H9 (cell line): ENCODE measurements at regions not wholly inside any gene's neighbourhood (a gene's known extent, or its start where the extent isn't known, plus 50 kb on each side); places are given as distances from the start of the nearest gene placed in this dataset.
A peak's percentile ranks its signal among the peaks of the same experiment; 100 is the strongest.

Experiments used
- DNase-seq: peaks from one replicate; pipeline ENCODE4 v3.0.0-alpha.2; 2017
- H2AFZ ChIP-seq: one replicate; pipeline ENCODE4 v1.6.1; 2013; ENCODE audit warnings: mild to moderate bottlenecking, low read length, control low read depth, moderate library complexity
- H2AK5ac ChIP-seq: 2 replicates; pipeline ENCODE4 v1.6.1; 2013; ENCODE audit warnings: low read length, control low read depth, mixed read lengths; ENCODE audit not compliant: insufficient read length
- H2BK120ac ChIP-seq: one replicate; pipeline ENCODE4 v1.6.1; 2013; ENCODE audit warnings: low read depth, mild to moderate bottlenecking, low read length, control low read depth, inconsistent platforms; ENCODE audit not compliant: poor library complexity, severe bottlenecking
- H2BK12ac ChIP-seq: 2 replicates; pipeline ENCODE4 v1.6.1; 2013; ENCODE audit warnings: low read length, control low read depth, mixed read lengths, low read depth; ENCODE audit not compliant: insufficient read length
- H2BK15ac ChIP-seq: 2 replicates; pipeline ENCODE4 v1.6.1; 2013; ENCODE audit warnings: low read depth, low read length, control low read depth
- H2BK20ac ChIP-seq: one replicate; pipeline ENCODE4 v1.6.1; 2013; ENCODE audit warnings: low read depth, mild to moderate bottlenecking, low read length, control low read depth, inconsistent platforms; ENCODE audit not compliant: poor library complexity, severe bottlenecking
- H2BK5ac ChIP-seq: 2 replicates; pipeline ENCODE4 v1.6.1; 2013; ENCODE audit warnings: low read length, control low read depth, mixed read lengths; ENCODE audit not compliant: insufficient read length
- H3K14ac ChIP-seq: 2 replicates; pipeline ENCODE4 v1.6.1; 2013; ENCODE audit warnings: low read length, control low read depth; ENCODE audit not compliant: insufficient read depth
- H3K18ac ChIP-seq: 2 replicates; pipeline ENCODE4 v1.6.1; 2013; ENCODE audit warnings: low read depth, mild to moderate bottlenecking, mixed read lengths, low read length, control low read depth; ENCODE audit not compliant: insufficient read length
- H3K23ac ChIP-seq: 2 replicates; pipeline ENCODE4 v1.6.1; 2013; ENCODE audit warnings: low read length, control low read depth, mixed read lengths, low read depth; ENCODE audit not compliant: insufficient read length
- H3K23me2 ChIP-seq: 2 replicates; pipeline ENCODE4 v1.6.1; 2013; ENCODE audit warnings: low read depth, mild to moderate bottlenecking, mixed read lengths, low read length, control low read depth; ENCODE audit not compliant: insufficient read length, poor library complexity, severe bottlenecking
- H3K27ac ChIP-seq: 2 replicates; pipeline ENCODE4 v1.5.1; 2013; ENCODE audit warnings: low read length, control low read depth, mixed read lengths, low read depth; ENCODE audit not compliant: insufficient read length
- H3K27me3 ChIP-seq: 2 replicates; pipeline ENCODE4 v1.6.1; 2013; ENCODE audit warnings: low read length, control low read depth, inconsistent platforms; ENCODE audit not compliant: insufficient read depth
- H3K4ac ChIP-seq: 2 replicates; pipeline ENCODE4 v1.6.1; 2013; ENCODE audit warnings: low read depth, mild to moderate bottlenecking, control low read depth, inconsistent platforms, low read length, moderate library complexity
- H3K4me1 ChIP-seq: 2 replicates; pipeline ENCODE4 v1.6.1; 2013; ENCODE audit warnings: low read length, control low read depth, inconsistent platforms; ENCODE audit not compliant: insufficient read depth
- H3K4me2 ChIP-seq: 2 replicates; pipeline ENCODE4 v1.6.1; 2013; ENCODE audit warnings: low read length, control low read depth, mixed read lengths; ENCODE audit not compliant: insufficient read length, insufficient read depth
- H3K56ac ChIP-seq: 2 replicates; pipeline ENCODE4 v1.6.1; 2013; ENCODE audit warnings: low read depth, mild to moderate bottlenecking, mixed read lengths, low read length, control low read depth; ENCODE audit not compliant: insufficient read length
- H3K79me1 ChIP-seq: 2 replicates; pipeline ENCODE4 v1.6.1; 2013; ENCODE audit warnings: low read depth, mild to moderate bottlenecking, moderate library complexity, low read length, control low read depth, inconsistent platforms; ENCODE audit not compliant: insufficient read depth, poor library complexity, severe bottlenecking
- H3K79me2 ChIP-seq: 2 replicates; pipeline ENCODE4 v1.6.1; 2013; ENCODE audit warnings: low read length, control low read depth, inconsistent platforms; ENCODE audit not compliant: insufficient read depth
- H3K9ac ChIP-seq: 2 replicates; pipeline ENCODE4 v1.6.1; 2013; ENCODE audit warnings: low read length, control low read depth, mixed read lengths; ENCODE audit not compliant: insufficient read length; ENCODE audit errors: extremely low read depth
- H3K9me3 ChIP-seq: one replicate; pipeline ENCODE4 v1.6.1; 2013; ENCODE audit warnings: low read depth, low read length, inconsistent platforms; ENCODE audit not compliant: control insufficient read depth
- H3T11ph ChIP-seq: one replicate; pipeline ENCODE4 v1.6.1; 2013; ENCODE audit warnings: mild to moderate bottlenecking, low read length, control low read depth, inconsistent platforms
- H4K20me1 ChIP-seq: one replicate; pipeline ENCODE4 v1.6.1; 2013; ENCODE audit not compliant: control insufficient read depth, insufficient read length, insufficient read depth
- H4K5ac ChIP-seq: 2 replicates; pipeline ENCODE4 v1.6.1; 2013; ENCODE audit warnings: low read depth, mild to moderate bottlenecking, mixed read lengths, low read length, control low read depth; ENCODE audit not compliant: insufficient read length
- H4K8ac ChIP-seq: replicated peaks from 2 replicates; pipeline ENCODE4 v1.6.1; 2013; ENCODE audit warnings: low read length, control low read depth, mixed read lengths, low read depth; ENCODE audit not compliant: insufficient read length
- H4K91ac ChIP-seq: 2 replicates; pipeline ENCODE4 v1.6.1; 2013; ENCODE audit warnings: low read depth, mild to moderate bottlenecking, moderate library complexity, mixed read lengths, low read length, control low read depth; ENCODE audit not compliant: insufficient read length
- H3K27ac Mint-ChIP-seq, 3 experiments: 2 replicates in 2 of 3; 3 replicates in 1 of 3; pipeline ENCODE4 v1.8.0; 2020 to 2021; ENCODE audit warnings: mixed read lengths in 3 of 3, mild to moderate bottlenecking in 1 of 3, moderate library complexity in 1 of 3
- H3K27me3 Mint-ChIP-seq: 2 replicates; pipeline ENCODE4 v1.8.0; 2021; ENCODE audit warnings: low read depth, mild to moderate bottlenecking, moderate library complexity, mixed read lengths
- H3K36me3 Mint-ChIP-seq, 3 experiments: 2 replicates in 2 of 3; 3 replicates in 1 of 3; pipeline ENCODE4 v1.8.0; 2020 to 2021; ENCODE audit warnings: low read depth in 3 of 3, mixed read lengths in 3 of 3; ENCODE audit not compliant: insufficient read depth in 1 of 3
- H3K4me1 Mint-ChIP-seq, 2 experiments: 2 replicates each; pipeline ENCODE4 v1.8.0; 2020; ENCODE audit warnings: mixed read lengths in 2 of 2
- H3K4me3 Mint-ChIP-seq, 2 experiments: 2 replicates in 1 of 2; 3 replicates in 1 of 2; pipeline ENCODE4 v1.8.0; 2020 to 2021; ENCODE audit warnings: mild to moderate bottlenecking in 2 of 2, mixed read lengths in 2 of 2, moderate library complexity in 1 of 2
- H3K9me3 Mint-ChIP-seq, 2 experiments: 2 replicates in 1 of 2; 3 replicates in 1 of 2; pipeline ENCODE4 v1.8.0; 2020; ENCODE audit warnings: mild to moderate bottlenecking in 2 of 2, mixed read lengths in 2 of 2, moderate library complexity in 1 of 2
- CTCF ChIP-seq: fragments of 200-600 bp; sonication (generic); conservative IDR thresholded peaks from 3 replicates; pipeline ENCODE4 v1.8.0; 2021; ENCODE audit warnings: antibody characterized with exemption, mild to moderate bottlenecking
- WGBS: extraction: QIAGEN DNeasy Blood & Tissue Kit; methylation state at CpG from one replicate; pipeline ENCODE4 v1.1.7; 2013; ENCODE audit warnings: missing lambda C conversion rate, low lambda C conversion rate, mixed read lengths; ENCODE audit not compliant: insufficient read length; ENCODE audit errors: extremely low coverage; 5-methylcytosine and 5-hydroxymethylcytosine counted together

- no peak overlapping the region for H2BK120ac ChIP-seq
- Mint-ChIP-seq H3K27me3 (no peaks in the 10 kb centered on the region), H3K4me1 (no peaks in the 10 kb centered on the region), H3K27ac (peak overlapping the region in 1 of 3 experiments; percentile 60; a peak in 1 of 7 replicates), H3K36me3 (no peaks in the 10 kb centered on the region; a peak in 2 of 7 replicates), H3K4me3 (no peak overlapping the region), H3K9me3 (0 out of 5 replicates have a peak, but pooled peaks cover 0 to 2% of the 10 kb centered on the region in 2 experiments)
- H3K27me3 ChIP-seq: no peaks in the 10 kb centered on the region
- no peak overlapping the region for H4K8ac ChIP-seq
- no peak overlapping the region for H3K9ac ChIP-seq
- no peak overlapping the region for H3K56ac ChIP-seq
- H3T11ph ChIP-seq: no peak overlapping the region
- no peak overlapping the region for H2AK5ac ChIP-seq
- H4K91ac ChIP-seq: no peak overlapping the region
- H3K4me2 ChIP-seq: no peak overlapping the region
- no CpG with 5 or more reads among the region's 3 CpGs for WGBS
- H3K14ac ChIP-seq: no peak overlapping the region
- no peaks in the 10 kb centered on the region for H3K79me2 ChIP-seq
- no peak overlapping the region for H2BK20ac ChIP-seq
- H2BK12ac ChIP-seq: no peak overlapping the region
- H2BK5ac ChIP-seq: no peak overlapping the region
- no peak overlapping the region for H3K18ac ChIP-seq
- H3K23me2 ChIP-seq: no peaks in the 10 kb centered on the region
- H2AFZ ChIP-seq: no peak overlapping the region
- no peak overlapping the region for H3K27ac ChIP-seq
- TF ChIP-seq CTCF: no peak
- H3K4me1 ChIP-seq: no peaks in the 10 kb centered on the region
- no peaks in the 10 kb centered on the region for H3K79me1 ChIP-seq
- H2BK15ac ChIP-seq: no peak overlapping the region
- no peak overlapping the region for H3K4ac ChIP-seq
- H3K9me3 ChIP-seq: no peaks in the 10 kb centered on the region
- no peak overlapping the region for H4K5ac ChIP-seq
- no peak for DNase-seq
- H4K20me1 ChIP-seq: no peaks in the 10 kb centered on the region
- no peak overlapping the region for H3K23ac ChIP-seq
Observed at GRCh38 chr3:102144063-102144462, 290.8 kb upstream of the ZPLD1 start.
